PC-3 (cell line): ENCODE measurements at regions not wholly inside any gene's neighbourhood (a gene's known extent, or its start where the extent isn't known, plus 50 kb on each side); places are given as distances from the start of the nearest gene placed in this dataset.

ENCODE experiments used
- ATAC-seq: fragments of 200-7000 bp; cut with Tn5 transposase; 2 replicates; pipeline ENCODE4 v1.9.1; 2020; ENCODE audit warnings: mild to moderate bottlenecking, moderate library complexity
- BruUV-seq: library from RNA; stranded (reverse); fragments of 400-500 nt; replicated peaks from 2 replicates; lab custom pipeline; 2021; lab: Mats Ljungman, UMichigan
- CTCF ChIA-PET: fragments of 300-600 bp; sonication (Branson Sonifier 250); formaldehyde crosslinking; loops from one replicate; lab custom pipeline; 2022; ENCODE audit warnings: antibody characterized with exemption; lab: Charles Lee
- POLR2A ChIA-PET: fragments of 300-600 bp; sonication (Branson Sonifier 250); formaldehyde crosslinking; loops from one replicate; lab custom pipeline; 2022; ENCODE audit warnings: antibody characterized with exemption; ENCODE audit not compliant: unreplicated experiment; lab: Charles Lee
- DNase-seq: peaks from one replicate; pipeline ENCODE4 v3.0.0-alpha.2; 2015
- H2AFZ ChIP-seq: fragments of 300-600 bp; sonication (generic); 2 replicates; pipeline ENCODE4 v1.6.0; 2016; ENCODE audit warnings: antibody characterized with exemption, low read length
- H3F3A ChIP-seq: fragments of 300-600 bp; sonication (generic); one replicate; pipeline ENCODE4 v1.6.0; 2017; ENCODE audit warnings: antibody characterized with exemption, low read length, control low read depth, mild to moderate bottlenecking; ENCODE audit not compliant: unreplicated experiment
- H3K27ac ChIP-seq: fragments of 300-600 bp; sonication (generic); 2 replicates; pipeline ENCODE4 v1.5.1; 2016; ENCODE audit warnings: mild to moderate bottlenecking, low read length
- H3K27me3 ChIP-seq: fragments of 300-600 bp; sonication (generic); 2 replicates; pipeline ENCODE4 v1.6.1; 2016; ENCODE audit warnings: low read length, mixed read lengths
- H3K36me3 ChIP-seq: fragments of 300-600 bp; sonication (generic); 2 replicates; pipeline ENCODE4 v1.6.1; 2016; ENCODE audit warnings: low read depth, mixed run types, low read length, mixed read lengths
- H3K4me1 ChIP-seq: fragments of 300-600 bp; sonication (generic); 2 replicates; pipeline ENCODE4 v1.5.1; 2016; ENCODE audit warnings: low read length; ENCODE audit not compliant: insufficient read depth
- H3K4me2 ChIP-seq: fragments of 300-600 bp; sonication (generic); 2 replicates; pipeline ENCODE4 v1.6.0; 2016; ENCODE audit warnings: low read length
- H3K4me3 ChIP-seq: fragments of 300-600 bp; sonication (generic); 2 replicates; pipeline ENCODE4 v1.5.1; 2016; ENCODE audit warnings: mild to moderate bottlenecking, low read length, mixed read lengths
- H3K79me2 ChIP-seq: fragments of 300-600 bp; sonication (generic); 2 replicates; pipeline ENCODE4 v1.6.1; 2017; ENCODE audit warnings: low read length, mixed read lengths
- H3K9ac ChIP-seq: fragments of 300-600 bp; sonication (generic); 2 replicates; pipeline ENCODE4 v1.6.0; 2016; ENCODE audit warnings: mild to moderate bottlenecking, low read length
- H3K9me2 ChIP-seq: fragments of 300-600 bp; sonication (generic); replicated peaks from 2 replicates; pipeline ENCODE4 v1.6.1; 2016; ENCODE audit warnings: mixed run types, low read length, mixed read lengths
- H3K9me3 ChIP-seq: fragments of 300-600 bp; sonication (generic); 2 replicates; pipeline ENCODE4 v1.6.1; 2016; ENCODE audit warnings: low read length, mixed read lengths
- H4K20me1 ChIP-seq: fragments of 300-600 bp; sonication (generic); 2 replicates; pipeline ENCODE4 v1.6.1; 2016; ENCODE audit warnings: low read length, mixed read lengths
- EZH2 ChIP-seq: fragments of 300-600 bp; sonication (generic); IDR thresholded peaks from one replicate; pipeline ENCODE4 v1.6.1; 2017; ENCODE audit warnings: antibody characterized with exemption, mild to moderate bottlenecking, low read length; ENCODE audit not compliant: unreplicated experiment
- EZH2phosphoT487 ChIP-seq: fragments of 300-600 bp; sonication (generic); IDR thresholded peaks from 2 replicates; pipeline ENCODE4 v1.6.1; 2018; ENCODE audit warnings: mild to moderate bottlenecking, antibody characterized with exemption, low read length, borderline replicate concordance
- intact Hi-C: fragments of 100-400 bp; cut with micrococcal nuclease; formaldehyde crosslinking; loops from 2 replicates; pipeline ENCODE4 v1.9.0; 2023
- TF ChIP-seq, protein P1 (sequence below): fragments of 300-600 bp; sonication (generic); conservative IDR thresholded peaks from 2 replicates; pipeline ENCODE4 v1.5.1; 2017; ENCODE audit warnings: antibody characterized with exemption, low read depth, mild to moderate bottlenecking, low read length

GRCh38 chr5:97618721-97619120 lies 435.7 kb upstream of the RIOK2 start:
- no peaks in the 10 kb centered on the region for H3K9me3 ChIP-seq
- no peaks in the 10 kb centered on the region for H3K27me3 ChIP-seq
- H3K9ac ChIP-seq: no peak overlapping the region
- POLR2A ChIA-PET: no interaction called here
- intact Hi-C loops: no loop called here
- CTCF ChIA-PET: no interaction called here
- H4K20me1 ChIP-seq: no peaks in the 10 kb centered on the region
- ATAC-seq (no peak), DNase-seq (no peak)
- no peaks in the 10 kb centered on the region for H3K36me3 ChIP-seq
- no peak overlapping the region for H3K4me3 ChIP-seq
- no TSS peak for BruUV-seq
- no peaks in the 10 kb centered on the region for H3K9me2 ChIP-seq
- H3K4me1 ChIP-seq: no peaks in the 10 kb centered on the region
- H2AFZ ChIP-seq: no peak overlapping the region
- H3K27ac ChIP-seq: no peak overlapping the region
- no peak overlapping the region for H3K4me2 ChIP-seq
- no peaks in the 10 kb centered on the region for H3F3A ChIP-seq
- TF ChIP-seq, protein P1, sequence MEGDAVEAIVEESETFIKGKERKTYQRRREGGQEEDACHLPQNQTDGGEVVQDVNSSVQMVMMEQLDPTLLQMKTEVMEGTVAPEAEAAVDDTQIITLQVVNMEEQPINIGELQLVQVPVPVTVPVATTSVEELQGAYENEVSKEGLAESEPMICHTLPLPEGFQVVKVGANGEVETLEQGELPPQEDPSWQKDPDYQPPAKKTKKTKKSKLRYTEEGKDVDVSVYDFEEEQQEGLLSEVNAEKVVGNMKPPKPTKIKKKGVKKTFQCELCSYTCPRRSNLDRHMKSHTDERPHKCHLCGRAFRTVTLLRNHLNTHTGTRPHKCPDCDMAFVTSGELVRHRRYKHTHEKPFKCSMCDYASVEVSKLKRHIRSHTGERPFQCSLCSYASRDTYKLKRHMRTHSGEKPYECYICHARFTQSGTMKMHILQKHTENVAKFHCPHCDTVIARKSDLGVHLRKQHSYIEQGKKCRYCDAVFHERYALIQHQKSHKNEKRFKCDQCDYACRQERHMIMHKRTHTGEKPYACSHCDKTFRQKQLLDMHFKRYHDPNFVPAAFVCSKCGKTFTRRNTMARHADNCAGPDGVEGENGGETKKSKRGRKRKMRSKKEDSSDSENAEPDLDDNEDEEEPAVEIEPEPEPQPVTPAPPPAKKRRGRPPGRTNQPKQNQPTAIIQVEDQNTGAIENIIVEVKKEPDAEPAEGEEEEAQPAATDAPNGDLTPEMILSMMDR: no peak
- TF ChIP-seq EZH2 (no peak), EZH2phosphoT487 (no peak)
- H3K79me2 ChIP-seq: no peaks in the 10 kb centered on the region

GRCh38 chr5:97623441-97623840 lies 440.4 kb upstream of the RIOK2 start:
- TF ChIP-seq EZH2phosphoT487 (no peak), EZH2 (no peak)
- TF ChIP-seq, protein P1: no peak
- Histone ChIP-seq H3K27me3 (no peaks in the 10 kb centered on the region), H3K4me2 (no peak overlapping the region), H3K9ac (no peak overlapping the region), H3K9me2 (no peaks in the 10 kb centered on the region), H3F3A (no peaks in the 10 kb centered on the region), H3K4me1 (no peaks in the 10 kb centered on the region), H3K27ac (no peak overlapping the region), H2AFZ (no peak overlapping the region), H3K9me3 (no peaks in the 10 kb centered on the region), H3K79me2 (no peaks in the 10 kb centered on the region), H3K36me3 (no peaks in the 10 kb centered on the region), H3K4me3 (no peak overlapping the region), H4K20me1 (no peaks in the 10 kb centered on the region)
- intact Hi-C loops: no loop called here
- DNase-seq (no peak), ATAC-seq (no peak)
- POLR2A ChIA-PET: no interaction called here
- CTCF ChIA-PET: no interaction called here
- no TSS peak for BruUV-seq

DNA sequence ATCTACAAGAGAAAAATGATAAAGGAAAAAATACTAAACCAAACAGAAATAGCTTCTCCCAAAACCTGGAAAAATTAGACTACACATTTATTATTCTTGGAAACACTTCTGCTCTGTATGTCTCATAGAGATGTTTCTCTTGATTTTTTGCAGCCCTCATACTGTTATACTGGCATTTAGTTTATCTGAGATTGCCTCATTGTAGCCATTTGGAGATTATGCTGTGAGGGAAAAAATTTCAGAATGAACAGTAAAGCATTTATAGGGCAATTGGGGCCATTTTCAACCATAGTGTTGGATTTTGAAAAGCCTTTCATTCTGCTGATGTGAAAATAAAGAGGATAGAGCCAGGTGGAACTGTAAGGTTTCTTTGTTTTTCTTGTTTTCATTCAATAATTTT lies 441.8 kb upstream of the RIOK2 start:
- H3K36me3 ChIP-seq: no peaks in the 10 kb centered on the region

More for the DNA sequence above, 441.8 kb upstream of the RIOK2 start:
- Histone ChIP-seq H3K27me3 (no peaks in the 10 kb centered on the region), H3K4me3 (no peak overlapping the region), H3K4me2 (no peak overlapping the region), H2AFZ (no peak overlapping the region), H3F3A (no peaks in the 10 kb centered on the region), H3K27ac (no peak overlapping the region), H3K4me1 (no peaks in the 10 kb centered on the region), H3K9me2 (no peaks in the 10 kb centered on the region), H3K9ac (no peak overlapping the region), H4K20me1 (no peaks in the 10 kb centered on the region), H3K79me2 (no peaks in the 10 kb centered on the region), H3K9me3 (no peaks in the 10 kb centered on the region)
- intact Hi-C loops: no loop called here
- POLR2A ChIA-PET: no interaction called here
- no peak for ATAC-seq
- CTCF ChIA-PET: no interaction called here
- TF ChIP-seq, protein P1: no peak
- TF ChIP-seq EZH2phosphoT487 (no peak), EZH2 (no peak)
- no peak for DNase-seq
- no TSS peak for BruUV-seq
